ENCODE measurements at regions not wholly inside any gene's neighbourhood (a gene's known extent, or its start where the extent isn't known, plus 50 kb on each side); places are given as distances from the start of the nearest gene placed in this dataset.

- intact Hi-C loops (cut with micrococcal nuclease): no loop called here
- Mint-ChIP-seq H3K9me3 (no peaks in the 10 kb centered on the region), H3K4me3 (no peak overlapping the region), H3K27ac (no peak overlapping the region), H3K4me1 (no peaks in the 10 kb centered on the region), H3K27me3 (ENCODE audit: low read depth in 3 of 3) (peaks cover 1 to 9% (median 3%) of the 10 kb centered on the region in 3 donors), H3K36me3 (no peaks in the 10 kb centered on the region)
- H3K79me2 ChIP-seq (ENCODE audit: insufficient read depth, low read length): no peaks in the 10 kb centered on the region
- no peaks in the 10 kb centered on the region for H3K36me3 ChIP-seq (replicated peaks in 1 of 2; ENCODE audit: control insufficient read depth in 1 of 2, insufficient read depth in 2 of 2, low read length in 2 of 2)
- H4K20me1 ChIP-seq (ENCODE audit: insufficient read depth, low read length): no peaks in the 10 kb centered on the region
- no peaks in the 10 kb centered on the region for H3K27me3 ChIP-seq (ENCODE audit: control insufficient read depth in 2 of 2, insufficient read depth in 2 of 2, low read length in 2 of 2)
- H3K9ac ChIP-seq (ENCODE audit: insufficient read depth, low read length, poor library complexity, severe bottlenecking): no peak overlapping the region
- no peaks in the 10 kb centered on the region for H3K9me3 ChIP-seq (replicated peaks in 1 of 2; ENCODE audit: control insufficient read depth in 1 of 2, insufficient read depth in 1 of 2, low read length in 2 of 2)
- DNase-seq: no peak
- no peak overlapping the region for H3K27ac ChIP-seq (ENCODE audit: low read depth in 1 of 2, low read length in 2 of 2)
- no peak overlapping the region for H3K4me3 ChIP-seq (replicated peaks in 1 of 3; ENCODE audit: low read depth in 2 of 3, low read length in 3 of 3)
- H2AFZ ChIP-seq (ENCODE audit: insufficient read depth, low read depth, low read length, poor library complexity, severe bottlenecking): no peak overlapping the region
- no peak for TF ChIP-seq CTCF (IDR thresholded peaks at IDR 0.05)
- H3K4me2 ChIP-seq (replicated peaks; ENCODE audit: extremely low read depth, low read length, poor library complexity, severe bottlenecking): no peak overlapping the region
- 90% methylated on average over 15 of the region's 17 CpGs for WGBS (ENCODE audit: insufficient coverage)
- no peaks in the 10 kb centered on the region for H3K4me1 ChIP-seq (ENCODE audit: control insufficient read depth in 1 of 2, insufficient read depth in 2 of 2, low read length in 2 of 2)
These were observed 155.7 kb upstream of the C14orf180 start for GRCh38 chr14:104423701-104424405.

GRCh38 chr14:104424406-104425072 lies 155.0 kb upstream of the C14orf180 start:
- no peak overlapping the region for H3K4me2 ChIP-seq (replicated peaks; ENCODE audit: extremely low read depth, low read length, poor library complexity, severe bottlenecking)
- 74% methylated on average over 19 of the region's 24 CpGs for WGBS (ENCODE audit: insufficient coverage)
- DNase-seq: no peak
- TF ChIP-seq CTCF (IDR thresholded peaks at IDR 0.05): no peak
- H3K4me1 ChIP-seq (ENCODE audit: control insufficient read depth in 1 of 2, insufficient read depth in 2 of 2, low read length in 2 of 2): no peaks in the 10 kb centered on the region
- no peaks in the 10 kb centered on the region for H3K27me3 ChIP-seq (ENCODE audit: control insufficient read depth in 2 of 2, insufficient read depth in 2 of 2, low read length in 2 of 2)
- H3K27ac ChIP-seq (ENCODE audit: low read depth in 1 of 2, low read length in 2 of 2): no peak overlapping the region
- intact Hi-C loops (cut with micrococcal nuclease): no loop called here
- H3K9ac ChIP-seq (ENCODE audit: insufficient read depth, low read length, poor library complexity, severe bottlenecking): no peak overlapping the region
- peaks cover 1 to 9% (median 3%) of the 10 kb centered on the region in 3 donors for H3K27me3 Mint-ChIP-seq (ENCODE audit: low read depth in 3 of 3)
- no peak overlapping the region for H3K27ac Mint-ChIP-seq
- no peaks in the 10 kb centered on the region for H3K36me3 ChIP-seq (replicated peaks in 1 of 2; ENCODE audit: control insufficient read depth in 1 of 2, insufficient read depth in 2 of 2, low read length in 2 of 2)
- H3K79me2 ChIP-seq (ENCODE audit: insufficient read depth, low read length): no peaks in the 10 kb centered on the region
- no peaks in the 10 kb centered on the region for H3K4me1 Mint-ChIP-seq
- no peaks in the 10 kb centered on the region for H4K20me1 ChIP-seq (ENCODE audit: insufficient read depth, low read length)
- peaks cover 0 to 2% (median 0%) of the 10 kb centered on the region in 7 donors for H3K9me3 Mint-ChIP-seq
- H3K9me3 ChIP-seq (replicated peaks in 1 of 2; ENCODE audit: control insufficient read depth in 1 of 2, insufficient read depth in 1 of 2, low read length in 2 of 2): no peaks in the 10 kb centered on the region
- H3K36me3 Mint-ChIP-seq: no peaks in the 10 kb centered on the region
- no peak overlapping the region for H3K4me3 ChIP-seq (replicated peaks in 1 of 3; ENCODE audit: low read depth in 2 of 3, low read length in 3 of 3)
- H2AFZ ChIP-seq (ENCODE audit: insufficient read depth, low read depth, low read length, poor library complexity, severe bottlenecking): no peak overlapping the region
- no peak overlapping the region for H3K4me3 Mint-ChIP-seq

All from CD14-positive monocyte (primary cell).